ENCODE measurements at regions not wholly inside any gene's neighbourhood (a gene's known extent, or its start where the extent isn't known, plus 50 kb on each side); places are given as distances from the start of the nearest gene placed in this dataset.

GRCh38 chr3:72191209-72191960, 406.4 kb upstream of the PROK2 start (continued):
- TF ChIP-seq CHD7 (IDR thresholded peaks at IDR 0.05; ENCODE audit: insufficient replicate concordance, low read length) (no peak), YY1 (IDR thresholded peaks at IDR 0.05; ENCODE audit: low read depth, low read length) (no peak), BRCA1 (IDR thresholded peaks at IDR 0.05; ENCODE audit: low read depth, low read length) (no peak), NRF1 (IDR thresholded peaks at IDR 0.05; ENCODE audit: low read depth, low read length) (no peak), TCF12 (IDR thresholded peaks at IDR 0.05; ENCODE audit: low read depth, low read length) (no peak), TAF1 (IDR thresholded peaks at IDR 0.05; ENCODE audit: low read depth, low read length) (no peak), BCL11A (IDR thresholded peaks at IDR 0.05; ENCODE audit: low read depth in 2 of 2, low read length in 2 of 2) (no peak), CBX5 (IDR thresholded peaks at IDR 0.05; ENCODE audit: low read depth, low read length) (no peak), SP4 (IDR thresholded peaks at IDR 0.05; ENCODE audit: low read length) (no peak)

All from H1 (cell line).